Loucy (cell line): ENCODE measurements at regions not wholly inside any gene's neighbourhood (a gene's known extent, or its start where the extent isn't known, plus 50 kb on each side); places are given as distances from the start of the nearest gene placed in this dataset.

Source experiments
- EZH2phosphoT487 ChIP-seq: fragments of 200-600 bp; IDR thresholded peaks from 2 replicates; pipeline ENCODE4 v1.6.1; 2018; ENCODE audit warnings: antibody characterized with exemption, mild to moderate bottlenecking, moderate library complexity, borderline replicate concordance
- TF ChIP-seq, protein P1 (sequence below): fragments of 200-600 bp; sonication (generic); conservative IDR thresholded peaks from 2 replicates; pipeline ENCODE4 v1.5.1; 2014; ENCODE audit warnings: mild to moderate bottlenecking, antibody characterized with exemption, low read length

DNA sequence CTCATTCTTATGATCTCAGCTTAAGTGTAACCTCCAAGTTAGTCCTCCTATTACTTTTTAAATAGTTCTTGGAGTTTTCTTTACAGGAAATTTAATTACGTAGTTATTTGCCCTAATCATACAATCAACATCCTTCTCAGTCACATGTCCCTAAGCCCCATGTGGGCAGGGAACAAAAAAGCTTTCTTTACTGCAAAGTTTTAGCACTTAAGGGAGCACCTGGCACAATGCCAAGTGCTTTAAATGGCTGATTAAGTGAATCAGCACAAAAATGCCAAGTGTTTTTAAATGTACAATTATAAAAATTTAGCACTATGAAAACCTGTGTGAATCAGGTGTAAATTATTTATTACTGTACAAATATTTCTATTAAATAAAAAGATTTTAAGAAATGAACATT lies 445.3 kb downstream of the C3orf38 start:
- TF ChIP-seq, protein P1, sequence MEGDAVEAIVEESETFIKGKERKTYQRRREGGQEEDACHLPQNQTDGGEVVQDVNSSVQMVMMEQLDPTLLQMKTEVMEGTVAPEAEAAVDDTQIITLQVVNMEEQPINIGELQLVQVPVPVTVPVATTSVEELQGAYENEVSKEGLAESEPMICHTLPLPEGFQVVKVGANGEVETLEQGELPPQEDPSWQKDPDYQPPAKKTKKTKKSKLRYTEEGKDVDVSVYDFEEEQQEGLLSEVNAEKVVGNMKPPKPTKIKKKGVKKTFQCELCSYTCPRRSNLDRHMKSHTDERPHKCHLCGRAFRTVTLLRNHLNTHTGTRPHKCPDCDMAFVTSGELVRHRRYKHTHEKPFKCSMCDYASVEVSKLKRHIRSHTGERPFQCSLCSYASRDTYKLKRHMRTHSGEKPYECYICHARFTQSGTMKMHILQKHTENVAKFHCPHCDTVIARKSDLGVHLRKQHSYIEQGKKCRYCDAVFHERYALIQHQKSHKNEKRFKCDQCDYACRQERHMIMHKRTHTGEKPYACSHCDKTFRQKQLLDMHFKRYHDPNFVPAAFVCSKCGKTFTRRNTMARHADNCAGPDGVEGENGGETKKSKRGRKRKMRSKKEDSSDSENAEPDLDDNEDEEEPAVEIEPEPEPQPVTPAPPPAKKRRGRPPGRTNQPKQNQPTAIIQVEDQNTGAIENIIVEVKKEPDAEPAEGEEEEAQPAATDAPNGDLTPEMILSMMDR, result no peak
- TF ChIP-seq EZH2phosphoT487, result no peak
